HCT116 (cell line): ENCODE measurements at regions not wholly inside any gene's neighbourhood (a gene's known extent, or its start where the extent isn't known, plus 50 kb on each side); places are given as distances from the start of the nearest gene placed in this dataset.

Source experiments
- EZH2 ChIP-seq: fragments of 200-600 bp; sonication (generic); IDR thresholded peaks from 2 replicates; pipeline ENCODE4 v1.6.1; 2017; ENCODE audit warnings: antibody characterized with exemption, mixed run types
- SP1 ChIP-seq: IDR thresholded peaks from 2 replicates; pipeline ENCODE4 v1.6.1; 2012; ENCODE audit warnings: low read depth
- YY1 ChIP-seq: IDR thresholded peaks from 2 replicates; pipeline ENCODE4 v1.6.1; 2011; ENCODE audit warnings: low read length, low read depth, moderate library complexity, mild to moderate bottlenecking; ENCODE audit not compliant: insufficient replicate concordance; ENCODE audit errors: extremely low read depth
- ZBTB33 ChIP-seq: IDR thresholded peaks from 2 replicates; pipeline ENCODE4 v1.6.1; 2011; ENCODE audit warnings: mild to moderate bottlenecking, low read length, moderate library complexity; ENCODE audit not compliant: insufficient replicate concordance; ENCODE audit errors: extremely low read depth
- TF ChIP-seq, protein P1 (sequence below): IDR thresholded peaks from 2 replicates; pipeline ENCODE4 v1.6.1; 2012; ENCODE audit warnings: low read depth
- TF ChIP-seq, protein P2 (sequence below), 3 experiments: fragments of 200-600 bp in 1 of 3; sonication (generic) in 1 of 3; IDR thresholded peaks in 2 of 3; conservative IDR thresholded peaks in 1 of 3; 2 replicates each; pipeline ENCODE4 v1.5.1; 2012 to 2017; ENCODE audit warnings: low read depth in 2 of 3, low read length in 2 of 3, antibody characterized with exemption in 1 of 3, borderline replicate concordance in 1 of 3, control low read depth in 1 of 3, mild to moderate bottlenecking in 1 of 3, mixed read lengths in 1 of 3, mixed run types in 1 of 3, moderate library complexity in 1 of 3; ENCODE audit not compliant: insufficient read depth in 1 of 3
- TF ChIP-seq, protein P3 (sequence below): IDR thresholded peaks from 2 replicates; pipeline ENCODE4 v1.6.1; 2012

GRCh38 chr11:42555190-42555589 lies 756.6 kb upstream of the API5 start:
- TF ChIP-seq, protein P1, sequence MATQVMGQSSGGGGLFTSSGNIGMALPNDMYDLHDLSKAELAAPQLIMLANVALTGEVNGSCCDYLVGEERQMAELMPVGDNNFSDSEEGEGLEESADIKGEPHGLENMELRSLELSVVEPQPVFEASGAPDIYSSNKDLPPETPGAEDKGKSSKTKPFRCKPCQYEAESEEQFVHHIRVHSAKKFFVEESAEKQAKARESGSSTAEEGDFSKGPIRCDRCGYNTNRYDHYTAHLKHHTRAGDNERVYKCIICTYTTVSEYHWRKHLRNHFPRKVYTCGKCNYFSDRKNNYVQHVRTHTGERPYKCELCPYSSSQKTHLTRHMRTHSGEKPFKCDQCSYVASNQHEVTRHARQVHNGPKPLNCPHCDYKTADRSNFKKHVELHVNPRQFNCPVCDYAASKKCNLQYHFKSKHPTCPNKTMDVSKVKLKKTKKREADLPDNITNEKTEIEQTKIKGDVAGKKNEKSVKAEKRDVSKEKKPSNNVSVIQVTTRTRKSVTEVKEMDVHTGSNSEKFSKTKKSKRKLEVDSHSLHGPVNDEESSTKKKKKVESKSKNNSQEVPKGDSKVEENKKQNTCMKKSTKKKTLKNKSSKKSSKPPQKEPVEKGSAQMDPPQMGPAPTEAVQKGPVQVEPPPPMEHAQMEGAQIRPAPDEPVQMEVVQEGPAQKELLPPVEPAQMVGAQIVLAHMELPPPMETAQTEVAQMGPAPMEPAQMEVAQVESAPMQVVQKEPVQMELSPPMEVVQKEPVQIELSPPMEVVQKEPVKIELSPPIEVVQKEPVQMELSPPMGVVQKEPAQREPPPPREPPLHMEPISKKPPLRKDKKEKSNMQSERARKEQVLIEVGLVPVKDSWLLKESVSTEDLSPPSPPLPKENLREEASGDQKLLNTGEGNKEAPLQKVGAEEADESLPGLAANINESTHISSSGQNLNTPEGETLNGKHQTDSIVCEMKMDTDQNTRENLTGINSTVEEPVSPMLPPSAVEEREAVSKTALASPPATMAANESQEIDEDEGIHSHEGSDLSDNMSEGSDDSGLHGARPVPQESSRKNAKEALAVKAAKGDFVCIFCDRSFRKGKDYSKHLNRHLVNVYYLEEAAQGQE, result no peak
- TF ChIP-seq, protein P2, sequence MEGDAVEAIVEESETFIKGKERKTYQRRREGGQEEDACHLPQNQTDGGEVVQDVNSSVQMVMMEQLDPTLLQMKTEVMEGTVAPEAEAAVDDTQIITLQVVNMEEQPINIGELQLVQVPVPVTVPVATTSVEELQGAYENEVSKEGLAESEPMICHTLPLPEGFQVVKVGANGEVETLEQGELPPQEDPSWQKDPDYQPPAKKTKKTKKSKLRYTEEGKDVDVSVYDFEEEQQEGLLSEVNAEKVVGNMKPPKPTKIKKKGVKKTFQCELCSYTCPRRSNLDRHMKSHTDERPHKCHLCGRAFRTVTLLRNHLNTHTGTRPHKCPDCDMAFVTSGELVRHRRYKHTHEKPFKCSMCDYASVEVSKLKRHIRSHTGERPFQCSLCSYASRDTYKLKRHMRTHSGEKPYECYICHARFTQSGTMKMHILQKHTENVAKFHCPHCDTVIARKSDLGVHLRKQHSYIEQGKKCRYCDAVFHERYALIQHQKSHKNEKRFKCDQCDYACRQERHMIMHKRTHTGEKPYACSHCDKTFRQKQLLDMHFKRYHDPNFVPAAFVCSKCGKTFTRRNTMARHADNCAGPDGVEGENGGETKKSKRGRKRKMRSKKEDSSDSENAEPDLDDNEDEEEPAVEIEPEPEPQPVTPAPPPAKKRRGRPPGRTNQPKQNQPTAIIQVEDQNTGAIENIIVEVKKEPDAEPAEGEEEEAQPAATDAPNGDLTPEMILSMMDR (IDR thresholded peaks at IDR 0.05 in 2 of 3, conservative IDR thresholded peaks at IDR 0.05 in 1 of 3; ENCODE audit: borderline replicate concordance in 1 of 3, insufficient read depth in 1 of 3, low read depth in 2 of 3, low read length in 2 of 3), result no peak
- TF ChIP-seq EZH2, result no peak
- TF ChIP-seq, protein P3, sequence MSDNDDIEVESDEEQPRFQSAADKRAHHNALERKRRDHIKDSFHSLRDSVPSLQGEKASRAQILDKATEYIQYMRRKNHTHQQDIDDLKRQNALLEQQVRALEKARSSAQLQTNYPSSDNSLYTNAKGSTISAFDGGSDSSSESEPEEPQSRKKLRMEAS, result no peak
- no peak for TF ChIP-seq ZBTB33
- TF ChIP-seq YY1, result no peak
- TF ChIP-seq SP1, result no peak
